ENCODE measurements at regions not wholly inside any gene's neighbourhood (a gene's known extent, or its start where the extent isn't known, plus 50 kb on each side); places are given as distances from the start of the nearest gene placed in this dataset.

GRCh38 chr12:5163661-5164060 lies 120.0 kb downstream of the KCNA5 start:
- TF ChIP-seq CTCF (IDR thresholded peaks at IDR 0.05; ENCODE audit: borderline replicate concordance, insufficient read depth, low read depth, low read length) = no peak

GRCh38 chr12:5165296-5165970 lies 121.8 kb downstream of the KCNA5 start:
- no peak for TF ChIP-seq CTCF (IDR thresholded peaks at IDR 0.05; ENCODE audit: borderline replicate concordance, insufficient read depth, low read depth, low read length)
- H3K4me3 ChIP-seq (ENCODE audit: low read depth, low read length) = no peak overlapping the region

More at GRCh38 chr12:5163661-5164060, 120.0 kb downstream of the KCNA5 start:
- no peak overlapping the region for H3K4me3 ChIP-seq (ENCODE audit: low read depth, low read length)

- TF ChIP-seq CTCF (IDR thresholded peaks at IDR 0.05; ENCODE audit: borderline replicate concordance, insufficient read depth, low read depth, low read length) = no peak
- no peak overlapping the region for H3K4me3 ChIP-seq (ENCODE audit: low read depth, low read length)
These were observed 123.3 kb downstream of the KCNA5 start for GRCh38 chr12:5166976-5167375.

- no peak overlapping the region for H3K4me3 ChIP-seq (ENCODE audit: low read depth, low read length)
- TF ChIP-seq CTCF (IDR thresholded peaks at IDR 0.05; ENCODE audit: borderline replicate concordance, insufficient read depth, low read depth, low read length) = no peak
These were observed 124.5 kb downstream of the KCNA5 start for GRCh38 chr12:5168148-5168547.

GRCh38 chr12:5170844-5171243 lies 127.2 kb downstream of the KCNA5 start:
- H3K4me3 ChIP-seq (ENCODE audit: low read depth, low read length) = no peak overlapping the region
- TF ChIP-seq CTCF (IDR thresholded peaks at IDR 0.05; ENCODE audit: borderline replicate concordance, insufficient read depth, low read depth, low read length) = no peak

- H3K4me3 ChIP-seq (ENCODE audit: low read depth, low read length) = no peak overlapping the region
- peak; percentile 34; the same call in 1 of the 2 replicates for TF ChIP-seq CTCF (IDR thresholded peaks at IDR 0.05; ENCODE audit: borderline replicate concordance, insufficient read depth, low read depth, low read length)
These were observed 128.0 kb downstream of the KCNA5 start for GRCh38 chr12:5171701-5172100.

- TF ChIP-seq CTCF (IDR thresholded peaks at IDR 0.05; ENCODE audit: borderline replicate concordance, insufficient read depth, low read depth, low read length) = no peak
- H3K4me3 ChIP-seq (ENCODE audit: low read depth, low read length) = no peak overlapping the region
These were observed 129.2 kb downstream of the KCNA5 start for GRCh38 chr12:5172886-5173285.

Data from GM12875 (cell line).